ENCODE measurements at regions not wholly inside any gene's neighbourhood (a gene's known extent, or its start where the extent isn't known, plus 50 kb on each side); places are given as distances from the start of the nearest gene placed in this dataset.

DNA sequence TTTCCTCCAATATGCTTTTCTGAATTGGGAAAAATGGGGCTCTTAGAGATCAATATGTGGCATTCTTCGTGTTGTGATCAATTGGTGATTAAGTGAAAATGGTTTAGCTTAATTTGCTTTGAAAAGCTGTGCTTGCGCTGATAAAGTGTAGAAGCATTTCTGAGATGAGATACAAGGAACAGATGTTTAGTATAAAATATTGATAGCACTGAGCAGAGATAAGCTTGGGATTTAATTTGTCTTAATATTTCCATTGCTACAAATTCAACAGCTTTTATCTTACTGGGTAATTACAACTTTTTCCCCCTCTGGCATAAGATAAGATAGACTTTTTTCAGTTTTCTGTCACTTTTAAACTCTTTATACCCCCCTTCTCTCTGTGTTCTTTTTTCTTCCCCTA is 2204.9 kb upstream of the WWC1 start:
- DNase-seq (ENCODE audit: extremely low spot score) = no peak
- CTCF ChIA-PET = interaction anchor here (1.4 to 1.6 kb wide), 2 partner anchors 10 to 23 kb away, joined by 3 read pairs; no protein-coding TSS in a partner anchor
- POLR2A ChIA-PET = no interaction called here
- TF ChIP-seq, protein P1, sequence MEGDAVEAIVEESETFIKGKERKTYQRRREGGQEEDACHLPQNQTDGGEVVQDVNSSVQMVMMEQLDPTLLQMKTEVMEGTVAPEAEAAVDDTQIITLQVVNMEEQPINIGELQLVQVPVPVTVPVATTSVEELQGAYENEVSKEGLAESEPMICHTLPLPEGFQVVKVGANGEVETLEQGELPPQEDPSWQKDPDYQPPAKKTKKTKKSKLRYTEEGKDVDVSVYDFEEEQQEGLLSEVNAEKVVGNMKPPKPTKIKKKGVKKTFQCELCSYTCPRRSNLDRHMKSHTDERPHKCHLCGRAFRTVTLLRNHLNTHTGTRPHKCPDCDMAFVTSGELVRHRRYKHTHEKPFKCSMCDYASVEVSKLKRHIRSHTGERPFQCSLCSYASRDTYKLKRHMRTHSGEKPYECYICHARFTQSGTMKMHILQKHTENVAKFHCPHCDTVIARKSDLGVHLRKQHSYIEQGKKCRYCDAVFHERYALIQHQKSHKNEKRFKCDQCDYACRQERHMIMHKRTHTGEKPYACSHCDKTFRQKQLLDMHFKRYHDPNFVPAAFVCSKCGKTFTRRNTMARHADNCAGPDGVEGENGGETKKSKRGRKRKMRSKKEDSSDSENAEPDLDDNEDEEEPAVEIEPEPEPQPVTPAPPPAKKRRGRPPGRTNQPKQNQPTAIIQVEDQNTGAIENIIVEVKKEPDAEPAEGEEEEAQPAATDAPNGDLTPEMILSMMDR (IDR thresholded peaks at IDR 0.05; ENCODE audit: control extremely low read depth, extremely low read depth, low read depth, missing control alignments) = no peak

DNA sequence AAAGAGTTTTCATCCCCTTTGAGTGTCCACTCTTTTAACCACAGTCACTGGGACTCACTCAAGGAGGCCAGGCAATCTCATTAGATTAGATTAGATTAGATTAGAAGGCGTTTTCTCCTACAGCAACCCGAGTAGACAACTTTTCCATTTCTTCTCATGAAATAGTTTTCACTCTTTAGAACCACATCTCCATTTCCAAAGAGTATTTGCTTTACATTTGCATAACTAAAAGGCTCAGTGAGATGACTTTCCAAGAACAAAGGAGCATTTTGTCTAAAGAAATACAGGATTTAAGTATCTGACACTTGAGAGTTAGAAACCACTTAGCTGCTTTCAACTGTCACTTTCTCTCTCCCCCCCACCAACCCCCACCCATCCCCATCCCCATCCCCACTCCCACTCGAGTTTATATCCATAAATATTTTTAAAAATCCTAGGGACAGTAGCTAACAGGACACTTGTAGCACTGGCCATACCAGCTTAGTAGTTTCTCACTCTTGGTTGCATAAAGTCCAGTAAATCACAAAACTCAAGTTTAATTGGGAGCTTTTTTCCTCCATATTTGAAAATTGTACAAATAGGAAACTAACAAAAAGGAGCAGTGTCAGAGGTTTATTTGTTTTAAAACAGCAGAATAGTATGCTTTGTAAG is 2202.9 kb upstream of the WWC1 start:
- DNase-seq (ENCODE audit: extremely low spot score) = no peak
- CTCF ChIA-PET = no interaction called here
- TF ChIP-seq, protein P1 (IDR thresholded peaks at IDR 0.05; ENCODE audit: control extremely low read depth, extremely low read depth, low read depth, missing control alignments) = no peak
- POLR2A ChIA-PET = no interaction called here

DNA sequence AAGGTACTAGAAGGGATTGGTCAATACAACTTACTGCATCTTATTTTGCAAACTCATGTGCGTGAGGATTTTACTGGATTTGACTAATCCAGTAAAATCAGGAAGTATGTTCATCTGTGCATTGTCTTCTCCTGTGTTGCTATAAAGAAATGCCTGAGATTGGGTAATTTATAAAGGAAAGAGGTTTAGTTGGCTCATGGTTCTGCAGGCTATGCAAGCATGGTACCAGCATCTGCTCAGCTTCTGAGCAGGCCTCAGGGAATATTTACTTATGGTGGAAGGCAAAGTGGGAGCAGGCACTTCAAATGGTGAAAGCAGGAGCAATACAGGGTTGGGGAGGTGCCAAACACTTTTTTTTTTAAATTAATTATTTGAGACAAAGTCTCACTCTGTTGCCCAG is 2199.5 kb upstream of the WWC1 start:
- DNase-seq (ENCODE audit: extremely low spot score) = no peak
- CTCF ChIA-PET = no interaction called here
- POLR2A ChIA-PET = no interaction called here
- TF ChIP-seq, protein P1 (IDR thresholded peaks at IDR 0.05; ENCODE audit: control extremely low read depth, extremely low read depth, low read depth, missing control alignments) = no peak

DNA sequence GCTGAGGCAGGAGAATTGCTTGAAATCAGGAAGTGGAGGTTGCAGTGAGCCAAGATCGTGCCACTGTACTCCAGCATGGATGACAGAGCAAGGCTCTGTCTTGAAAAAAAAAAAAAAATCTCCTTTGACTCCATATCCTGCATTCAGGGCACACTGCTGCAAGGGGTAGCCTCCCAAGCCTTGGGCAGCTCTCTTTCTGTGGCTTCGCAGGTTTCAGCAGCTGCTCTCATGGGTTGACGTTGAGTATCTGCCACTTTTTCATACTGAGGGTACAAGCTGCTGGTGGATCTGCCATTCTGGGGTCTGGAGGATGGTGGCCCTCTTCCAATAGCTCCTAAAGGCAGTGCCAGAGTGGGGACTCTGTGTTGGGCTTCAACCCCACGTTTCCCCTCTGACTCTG is 2198.1 kb upstream of the WWC1 start:
- POLR2A ChIA-PET = no interaction called here
- CTCF ChIA-PET = no interaction called here
- no peak for DNase-seq (ENCODE audit: extremely low spot score)
- TF ChIP-seq, protein P1 (IDR thresholded peaks at IDR 0.05; ENCODE audit: control extremely low read depth, extremely low read depth, low read depth, missing control alignments) = no peak

DNA sequence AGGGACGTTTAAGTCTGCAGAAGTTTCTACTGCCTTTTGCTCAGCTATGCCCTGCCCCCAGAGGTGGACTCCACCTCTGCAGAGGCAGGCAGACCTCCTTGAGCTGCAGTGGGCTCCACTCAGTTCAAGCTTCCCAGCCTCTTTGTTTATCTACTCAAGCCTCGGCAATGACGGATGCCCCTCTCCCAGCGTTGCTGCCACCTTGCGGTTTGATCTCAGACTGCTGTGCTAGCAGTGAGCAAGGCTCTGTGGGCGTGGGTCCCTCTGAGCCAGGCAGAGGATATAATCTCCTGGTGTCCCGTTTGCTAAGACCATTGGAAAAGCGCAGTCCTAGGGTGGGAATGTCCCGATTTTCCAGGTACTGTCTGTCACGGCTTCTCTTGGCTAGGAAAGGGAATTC is 2188.5 kb upstream of the WWC1 start:
- ChIA-PET CTCF (no interaction called here), POLR2A (no interaction called here)
- TF ChIP-seq, protein P1 (IDR thresholded peaks at IDR 0.05; ENCODE audit: control extremely low read depth, extremely low read depth, low read depth, missing control alignments) = no peak
- DNase-seq (ENCODE audit: extremely low spot score) = no peak

DNA sequence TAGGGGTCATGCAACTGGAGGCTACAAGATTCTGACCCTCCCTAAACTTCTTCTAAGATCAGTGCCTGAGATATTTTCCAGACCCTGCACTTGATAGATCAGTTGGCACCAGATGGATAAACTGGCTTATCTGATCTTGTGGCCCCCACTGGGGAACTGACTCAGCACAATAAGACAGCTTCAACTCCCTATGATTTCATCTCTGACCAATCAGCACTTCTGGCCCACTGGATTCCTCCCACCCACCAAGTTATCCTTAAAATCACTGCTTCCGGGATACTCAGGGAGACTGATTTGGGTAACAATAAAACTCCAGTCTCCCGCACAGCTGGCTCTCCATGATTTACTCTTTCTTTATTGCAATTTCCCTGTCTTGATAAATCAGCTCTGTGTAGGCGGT is 2180.4 kb upstream of the WWC1 start:
- DNase-seq (ENCODE audit: extremely low spot score) = no peak
- ChIA-PET POLR2A (no interaction called here), CTCF (no interaction called here)
- TF ChIP-seq, protein P1 (IDR thresholded peaks at IDR 0.05; ENCODE audit: control extremely low read depth, extremely low read depth, low read depth, missing control alignments) = no peak

All from GM10248 (cell line).